Breast epithelium (tissue), 3 donors: ENCODE measurements at regions not wholly inside any gene's neighbourhood (a gene's known extent, or its start where the extent isn't known, plus 50 kb on each side); places are given as distances from the start of the nearest gene placed in this dataset.

Source experiments
- POLR2A ChIP-seq: fragments of 450-650 bp; IDR thresholded peaks from one replicate; pipeline ENCODE4 v1.6.1; 2016; ENCODE audit warnings: antibody characterized with exemption, mild to moderate bottlenecking, moderate library complexity
- TF ChIP-seq, protein P1 (sequence below), 3 donors: fragments of 450-650 bp; IDR thresholded peaks; one replicate each; pipeline ENCODE4 v1.5.1; 2016 to 2017; ENCODE audit warnings: antibody characterized with exemption in 3 of 3, mild to moderate bottlenecking in 3 of 3, moderate library complexity in 3 of 3

DNA sequence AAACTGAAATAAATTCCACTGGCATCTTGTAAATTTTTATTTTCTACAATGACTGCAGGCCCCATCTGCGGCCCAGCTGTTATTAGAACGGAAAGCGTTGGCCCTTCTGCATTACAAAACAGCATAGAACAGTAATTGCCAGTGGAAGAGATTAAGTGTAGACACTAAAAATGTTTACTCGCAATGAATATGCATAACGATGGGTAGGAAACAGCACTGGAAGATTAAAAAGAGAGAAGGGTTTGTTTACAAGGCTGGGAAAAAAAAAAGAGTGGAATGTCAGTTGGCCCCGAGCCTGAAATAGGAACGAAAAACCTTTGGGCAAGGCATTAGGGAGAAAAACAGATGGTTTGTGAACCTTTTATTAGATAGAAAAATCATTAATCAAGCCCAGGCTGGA lies 275.9 kb upstream of the TCF4 start:
- TF ChIP-seq, protein P1, sequence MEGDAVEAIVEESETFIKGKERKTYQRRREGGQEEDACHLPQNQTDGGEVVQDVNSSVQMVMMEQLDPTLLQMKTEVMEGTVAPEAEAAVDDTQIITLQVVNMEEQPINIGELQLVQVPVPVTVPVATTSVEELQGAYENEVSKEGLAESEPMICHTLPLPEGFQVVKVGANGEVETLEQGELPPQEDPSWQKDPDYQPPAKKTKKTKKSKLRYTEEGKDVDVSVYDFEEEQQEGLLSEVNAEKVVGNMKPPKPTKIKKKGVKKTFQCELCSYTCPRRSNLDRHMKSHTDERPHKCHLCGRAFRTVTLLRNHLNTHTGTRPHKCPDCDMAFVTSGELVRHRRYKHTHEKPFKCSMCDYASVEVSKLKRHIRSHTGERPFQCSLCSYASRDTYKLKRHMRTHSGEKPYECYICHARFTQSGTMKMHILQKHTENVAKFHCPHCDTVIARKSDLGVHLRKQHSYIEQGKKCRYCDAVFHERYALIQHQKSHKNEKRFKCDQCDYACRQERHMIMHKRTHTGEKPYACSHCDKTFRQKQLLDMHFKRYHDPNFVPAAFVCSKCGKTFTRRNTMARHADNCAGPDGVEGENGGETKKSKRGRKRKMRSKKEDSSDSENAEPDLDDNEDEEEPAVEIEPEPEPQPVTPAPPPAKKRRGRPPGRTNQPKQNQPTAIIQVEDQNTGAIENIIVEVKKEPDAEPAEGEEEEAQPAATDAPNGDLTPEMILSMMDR (IDR thresholded peaks at IDR 0.05), result no peak
- TF ChIP-seq POLR2A, result no peak
